Smooth muscle cell (in vitro differentiated cells): ENCODE measurements at regions not wholly inside any gene's neighbourhood (a gene's known extent, or its start where the extent isn't known, plus 50 kb on each side); places are given as distances from the start of the nearest gene placed in this dataset.
A peak's percentile ranks its signal among the peaks of the same experiment; 100 is the strongest.

Experiments used
- DNase-seq: peaks from one replicate; lab custom pipeline; 2025; ENCODE audit not compliant: unreplicated experiment; lab: John Stamatoyannopoulos, UW
- H2AFZ ChIP-seq: fragments of 200-600 bp; sonication (generic); 2 replicates; pipeline ENCODE4 v1.6.0; 2016; ENCODE audit warnings: antibody characterized with exemption, low read depth, mild to moderate bottlenecking
- H3F3A ChIP-seq: fragments of 200-600 bp; sonication (generic); 2 replicates; pipeline ENCODE4 v1.6.0; 2017; ENCODE audit warnings: antibody characterized with exemption, low read depth
- H3K27ac ChIP-seq: fragments of 200-600 bp; sonication (generic); 2 replicates; pipeline ENCODE4 v1.5.1; 2016; ENCODE audit warnings: low read depth, mild to moderate bottlenecking
- H3K27me3 ChIP-seq: fragments of 200-600 bp; sonication (generic); 2 replicates; pipeline ENCODE4 v1.6.1; 2016; ENCODE audit warnings: low read depth, mild to moderate bottlenecking
- H3K36me3 ChIP-seq: fragments of 200-600 bp; sonication (generic); 2 replicates; pipeline ENCODE4 v1.5.1; 2016; ENCODE audit warnings: low read depth
- H3K4me1 ChIP-seq: fragments of 200-600 bp; sonication (generic); 2 replicates; pipeline ENCODE4 v1.5.1; 2016; ENCODE audit warnings: low read depth
- H3K4me2 ChIP-seq: fragments of 200-600 bp; sonication (generic); 2 replicates; pipeline ENCODE4 v1.6.0; 2016; ENCODE audit warnings: mild to moderate bottlenecking
- H3K4me3 ChIP-seq: fragments of 200-600 bp; sonication (generic); 2 replicates; pipeline ENCODE4 v1.5.1; 2016; ENCODE audit warnings: mild to moderate bottlenecking
- H3K79me2 ChIP-seq: fragments of 200-600 bp; sonication (generic); 2 replicates; pipeline ENCODE4 v1.6.0; 2016; ENCODE audit warnings: low read depth, mild to moderate bottlenecking
- H3K9ac ChIP-seq: fragments of 200-600 bp; sonication (generic); 2 replicates; pipeline ENCODE4 v1.6.0; 2016; ENCODE audit warnings: low read depth
- H3K9me3 ChIP-seq: fragments of 200-600 bp; sonication (generic); replicated peaks from 2 replicates; pipeline ENCODE4 v1.5.1; 2016; ENCODE audit warnings: low read depth
- H4K20me1 ChIP-seq: fragments of 200-600 bp; sonication (generic); 2 replicates; pipeline ENCODE4 v1.6.0; 2016; ENCODE audit warnings: low read depth
- CTCF ChIP-seq: fragments of 200-600 bp; sonication (generic); IDR thresholded peaks from 2 replicates; pipeline ENCODE4 v1.5.1; 2017; ENCODE audit warnings: borderline replicate concordance, mild to moderate bottlenecking, antibody characterized with exemption; ENCODE audit not compliant: insufficient read depth, poor library complexity, severe bottlenecking
- WGBS: methylation state at CpG from one replicate; pipeline ENCODE4 v1.1.7; 2016; ENCODE audit warnings: low lambda C conversion rate; 5-methylcytosine and 5-hydroxymethylcytosine counted together

GRCh38 chr2:190786404-190787166 lies 94.0 kb upstream of the GLS start:
- no peaks in the 10 kb centered on the region for H3K27me3 ChIP-seq
- no peaks in the 10 kb centered on the region for H3K9me3 ChIP-seq
- no peak for DNase-seq
- H3F3A ChIP-seq, result peaks cover 19% of the 10 kb centered on the region
- no peaks in the 10 kb centered on the region for H4K20me1 ChIP-seq
- WGBS, result 18% methylated on average over 3 of the region's 4 CpGs
- no peak for TF ChIP-seq CTCF
- H2AFZ ChIP-seq, result no peak overlapping the region
- H3K4me2 ChIP-seq, result no peak overlapping the region
- H3K36me3 ChIP-seq, result no peaks in the 10 kb centered on the region
- no peaks in the 10 kb centered on the region for H3K79me2 ChIP-seq
- H3K27ac ChIP-seq, result peak overlapping the region; percentile 43
- H3K9ac ChIP-seq, result no peak overlapping the region
- H3K4me3 ChIP-seq, result no peak overlapping the region
- peaks cover 25% of the 10 kb centered on the region for H3K4me1 ChIP-seq

GRCh38 chr2:190787743-190788235 lies 92.8 kb upstream of the GLS start:
- peaks cover 32% of the 10 kb centered on the region for H3K4me1 ChIP-seq
- H2AFZ ChIP-seq, result no peak overlapping the region
- no peak for DNase-seq
- no peaks in the 10 kb centered on the region for H3K79me2 ChIP-seq
- H3K27me3 ChIP-seq, result no peaks in the 10 kb centered on the region
- no peak for TF ChIP-seq CTCF
- no peaks in the 10 kb centered on the region for H3K9me3 ChIP-seq
- H3F3A ChIP-seq, result peaks cover 28% of the 10 kb centered on the region
- WGBS, result 66% methylated on average over 3 of the region's 3 CpGs
- no peak overlapping the region for H3K27ac ChIP-seq
- H3K4me3 ChIP-seq, result no peak overlapping the region
- H3K4me2 ChIP-seq, result no peak overlapping the region
- H3K9ac ChIP-seq, result no peak overlapping the region
- H4K20me1 ChIP-seq, result no peaks in the 10 kb centered on the region
- no peaks in the 10 kb centered on the region for H3K36me3 ChIP-seq

GRCh38 chr2:190789074-190790004 lies 91.3 kb upstream of the GLS start:
- peaks cover 32% of the 10 kb centered on the region for H3K4me1 ChIP-seq
- no peaks in the 10 kb centered on the region for H3K36me3 ChIP-seq
- no peak for DNase-seq
- no peak for TF ChIP-seq CTCF
- peak overlapping the region; percentile 4 for H2AFZ ChIP-seq
- peaks cover 28% of the 10 kb centered on the region for H3F3A ChIP-seq
- no peak overlapping the region for H3K9ac ChIP-seq
- H3K79me2 ChIP-seq, result no peaks in the 10 kb centered on the region
- no peaks in the 10 kb centered on the region for H4K20me1 ChIP-seq
- 41% methylated on average over 2 of the region's 2 CpGs for WGBS
- H3K27me3 ChIP-seq, result no peaks in the 10 kb centered on the region
- peak overlapping the region; percentile 77 for H3K4me2 ChIP-seq
- no peak overlapping the region for H3K4me3 ChIP-seq
- H3K9me3 ChIP-seq, result no peaks in the 10 kb centered on the region
- H3K27ac ChIP-seq, result peak overlapping the region; percentile 19
